Occipital lobe (tissue), 1 donor: ENCODE measurements at regions not wholly inside any gene's neighbourhood (a gene's known extent, or its start where the extent isn't known, plus 50 kb on each side); places are given as distances from the start of the nearest gene placed in this dataset.

ENCODE experiments used
- DNase-seq: peaks from one replicate; lab custom pipeline; 2025; lab: John Stamatoyannopoulos, UW

DNA sequence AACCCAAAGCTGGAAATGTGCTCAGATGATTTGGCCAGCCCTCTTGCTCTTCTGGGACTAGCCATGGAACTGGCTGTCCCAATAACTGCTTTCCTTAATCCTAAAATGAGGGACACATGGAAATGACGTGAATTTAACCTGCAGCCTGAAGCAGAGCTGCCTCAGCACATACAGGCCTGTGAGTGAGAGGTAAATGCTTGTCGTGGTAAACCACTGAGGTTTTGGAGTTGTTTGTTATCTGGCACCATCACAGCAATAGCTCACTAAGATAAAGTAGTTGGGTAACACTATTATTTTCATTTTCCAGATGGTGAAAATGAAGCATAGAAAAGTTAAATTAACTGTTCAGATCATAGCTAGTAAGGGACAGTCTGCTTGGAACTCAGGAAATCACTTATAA lies 333.4 kb upstream of the CHD6 start:
- DNase-seq = no peak

DNA sequence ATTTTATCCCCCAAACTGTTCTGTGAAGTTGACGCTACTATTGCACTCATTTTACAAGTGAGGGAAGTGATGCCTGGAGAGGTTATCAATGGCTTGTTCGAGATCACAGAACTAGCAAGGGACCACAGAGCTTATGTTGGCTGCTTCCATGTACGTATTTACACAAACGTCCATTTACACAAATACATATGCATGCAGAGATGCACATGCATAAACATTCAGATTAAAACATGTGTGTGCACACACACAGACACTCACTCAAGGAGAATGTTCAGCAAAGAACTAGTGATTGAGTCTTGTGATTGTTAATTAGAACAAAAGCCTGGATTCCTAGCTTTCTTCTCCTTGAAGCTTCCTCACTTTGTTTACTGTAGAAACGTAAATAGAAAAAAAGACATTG lies 321.5 kb upstream of the CHD6 start:
- no peak for DNase-seq

DNA sequence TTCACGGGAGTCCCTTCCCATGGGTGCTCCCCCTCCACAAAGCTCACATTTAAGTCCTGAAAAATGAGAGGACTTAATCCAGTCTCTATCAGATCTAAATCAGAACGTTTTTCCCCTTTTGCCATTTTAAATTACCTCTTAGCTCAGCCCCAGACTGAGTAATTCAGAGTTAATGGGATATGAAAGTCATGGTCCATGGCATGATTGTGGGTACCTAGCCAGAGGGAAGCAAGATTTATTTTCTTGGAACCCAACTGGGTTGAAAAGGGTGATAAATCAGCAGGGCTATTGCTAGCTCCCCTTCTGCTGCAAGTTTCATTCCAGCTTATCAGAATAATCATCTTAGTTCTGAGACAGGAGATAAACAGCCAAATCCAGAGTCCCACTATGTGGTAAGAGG lies 320.2 kb upstream of the CHD6 start:
- DNase-seq = no peak

- DNase-seq = no peak
Measured at GRCh38 chr20:41935259-41935791, 317.1 kb upstream of the CHD6 start.

DNA sequence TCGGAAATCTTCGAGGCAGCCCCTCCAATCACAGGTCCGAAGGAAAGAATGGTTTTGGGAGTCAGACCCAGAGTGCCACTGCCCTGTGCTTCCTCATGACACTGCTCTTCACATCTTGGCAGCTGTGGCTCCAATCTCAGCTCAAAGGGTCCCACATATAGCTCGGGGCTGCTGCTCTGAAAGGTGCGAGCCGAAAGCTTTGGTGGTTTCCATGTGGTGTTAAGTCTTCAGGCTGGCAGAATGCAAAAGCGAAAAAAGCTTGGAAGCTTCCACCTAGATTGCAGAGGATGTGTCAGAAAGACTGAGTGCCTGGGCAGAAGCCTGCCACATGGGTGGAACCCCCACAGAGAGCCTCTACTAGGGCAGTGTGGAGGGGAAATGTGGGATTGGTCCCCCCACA lies 314.3 kb upstream of the CHD6 start:
- no peak for DNase-seq

DNA sequence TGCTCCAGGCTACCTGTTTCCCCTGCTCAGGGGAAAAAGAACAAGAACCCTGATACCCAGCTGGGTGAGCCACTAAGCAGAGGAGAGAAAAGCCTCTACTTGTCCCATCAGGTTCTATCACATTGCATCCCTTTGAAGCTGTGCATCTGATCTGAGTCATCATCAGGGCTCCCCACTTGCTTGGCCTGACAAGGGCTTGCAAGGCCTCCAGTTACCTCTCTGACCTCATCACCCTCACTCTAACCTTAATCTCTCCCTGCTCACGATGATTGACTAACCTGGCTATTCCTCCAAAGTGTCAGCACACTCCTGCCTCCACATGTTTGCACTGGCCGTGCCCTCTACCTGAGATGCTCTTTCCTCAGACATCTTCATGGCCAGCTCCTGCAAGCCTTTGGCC lies 309.5 kb upstream of the CHD6 start:
- no peak for DNase-seq

DNA sequence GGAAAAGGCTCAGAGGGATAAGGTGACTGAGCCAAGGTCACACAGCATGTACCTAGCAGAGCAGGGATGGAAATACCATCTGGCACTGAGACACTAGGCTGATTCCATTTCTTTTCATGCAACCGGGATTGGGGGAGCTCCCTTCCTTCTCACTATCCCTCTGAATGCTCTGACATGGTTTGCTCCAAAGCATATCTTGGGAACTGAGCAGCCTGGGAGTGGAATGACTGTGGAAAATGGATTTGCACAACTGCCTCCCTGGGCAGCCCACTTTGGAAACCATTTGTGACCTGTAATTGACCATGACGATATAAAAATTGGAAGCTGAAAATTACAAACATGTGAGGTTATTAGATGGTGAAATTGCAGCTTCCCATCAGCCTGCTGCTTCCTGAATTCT lies 309.0 kb upstream of the CHD6 start:
- no peak for DNase-seq

DNA sequence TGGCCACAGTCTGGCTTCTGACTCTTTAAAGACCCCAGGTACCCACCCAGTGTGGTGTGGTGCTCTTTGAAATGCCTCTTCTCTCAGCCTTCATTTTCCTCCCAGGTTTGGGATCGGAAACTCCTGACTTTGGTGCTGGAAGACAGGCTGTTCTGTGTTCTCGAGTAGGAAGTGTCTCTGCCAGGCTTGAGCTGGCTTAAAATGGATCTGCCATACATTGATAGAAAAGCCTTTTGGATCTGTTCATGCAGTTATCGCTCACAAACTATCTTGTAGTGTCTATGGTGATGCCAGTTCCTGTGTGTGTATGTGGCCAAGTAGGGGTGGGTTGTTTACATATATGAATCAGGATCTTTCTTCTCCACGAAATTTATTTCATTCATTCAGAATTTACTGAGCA lies 307.3 kb upstream of the CHD6 start:
- DNase-seq = no peak

GRCh38 chr20:41923624-41924023 lies 305.4 kb upstream of the CHD6 start:
- no peak for DNase-seq

GRCh38 chr20:41913146-41913545 lies 295.0 kb upstream of the CHD6 start:
- DNase-seq = no peak

DNA sequence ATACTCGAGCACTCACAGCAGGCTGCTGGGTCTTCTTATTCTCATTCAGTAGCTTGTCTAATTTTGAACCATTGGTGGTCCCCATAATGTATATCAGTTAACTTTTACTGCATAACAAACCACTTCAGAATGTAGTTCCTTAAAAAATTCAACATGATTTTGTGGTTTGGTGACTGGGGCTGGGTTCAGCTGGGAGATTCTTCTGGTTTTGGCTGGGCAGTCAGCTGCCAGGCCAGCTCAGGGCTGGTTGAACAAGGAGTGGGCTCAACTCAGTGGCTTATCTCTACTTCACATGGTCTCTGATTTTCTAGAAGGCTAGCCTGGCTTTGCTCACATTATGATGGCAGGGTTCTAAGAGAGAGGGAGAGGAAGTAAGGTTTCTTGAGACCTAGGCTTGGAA lies 292.4 kb upstream of the CHD6 start:
- DNase-seq = no peak

- no peak for DNase-seq
Measured at GRCh38 chr20:41905199-41905598, 287.0 kb upstream of the CHD6 start.

DNA sequence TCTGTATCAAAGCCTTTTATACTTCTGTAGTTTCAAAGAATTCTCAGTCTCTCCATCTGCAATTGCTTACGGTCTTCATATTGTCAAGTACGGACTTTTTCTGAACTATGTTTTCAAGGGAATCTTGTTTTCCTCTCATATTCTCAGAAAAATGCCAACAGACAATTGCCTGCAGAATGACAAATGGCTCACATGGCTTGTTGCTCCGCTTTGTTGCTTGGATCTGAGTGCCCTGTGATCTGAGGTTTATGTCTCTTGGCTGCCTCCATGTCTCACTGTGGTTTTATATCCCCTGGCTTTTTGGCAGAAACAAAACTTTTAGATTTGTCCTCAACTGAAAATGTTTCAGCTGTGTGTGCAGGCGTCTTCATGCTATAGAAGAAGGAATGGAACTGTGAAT lies 285.4 kb upstream of the CHD6 start:
- no peak for DNase-seq

GRCh38 chr20:41902346-41902745 lies 284.2 kb upstream of the CHD6 start:
- no peak for DNase-seq

DNA sequence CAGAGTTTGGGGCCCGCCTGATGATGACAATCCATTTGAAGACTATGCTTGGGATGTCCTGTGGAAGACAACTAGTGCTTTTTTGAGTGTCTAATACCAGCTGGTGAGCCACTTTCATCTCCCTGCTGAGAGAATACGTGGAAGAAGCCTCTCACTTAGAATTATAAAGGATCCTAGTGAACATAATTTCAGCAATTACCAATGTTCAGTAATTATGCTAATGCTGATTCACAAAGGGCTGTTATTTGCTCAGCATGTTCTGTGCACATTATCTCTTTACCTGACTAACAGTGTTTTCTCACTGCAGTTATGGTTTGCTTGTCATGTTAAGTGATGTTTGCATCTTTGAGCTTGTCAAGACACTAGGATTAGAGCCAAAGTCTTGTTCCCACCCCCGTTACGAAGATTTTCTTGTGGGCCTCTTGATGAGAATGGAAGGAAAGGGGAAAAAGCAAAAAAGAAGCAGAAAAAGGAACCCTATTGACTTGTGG lies 282.1 kb upstream of the CHD6 start:
- DNase-seq = no peak

DNA sequence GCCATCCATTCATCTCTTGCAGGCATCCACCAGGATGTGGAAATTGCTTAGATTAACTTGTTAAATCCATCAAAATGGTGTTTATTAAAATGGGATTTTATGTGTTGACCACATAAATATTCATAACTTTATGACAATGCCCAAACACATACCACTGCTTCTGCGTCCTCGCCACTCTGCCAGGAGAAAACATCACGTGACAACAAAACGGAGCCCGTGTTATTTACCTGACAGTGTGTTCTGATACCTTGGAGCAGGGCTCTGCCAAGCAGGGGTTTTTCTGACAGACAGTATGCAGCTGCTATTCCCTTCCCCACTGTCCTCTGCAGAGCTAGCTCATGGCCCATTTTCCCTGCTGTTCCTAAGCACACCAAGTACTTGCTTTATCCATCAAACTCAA lies 279.5 kb upstream of the CHD6 start:
- DNase-seq = no peak

GRCh38 chr20:41895241-41896032 lies 277.3 kb upstream of the CHD6 start:
- no peak for DNase-seq

GRCh38 chr20:41894255-41894963 lies 276.2 kb upstream of the CHD6 start:
- DNase-seq = no peak

- DNase-seq = no peak
Measured at GRCh38 chr20:41892031-41892430, 273.9 kb upstream of the CHD6 start.

DNA sequence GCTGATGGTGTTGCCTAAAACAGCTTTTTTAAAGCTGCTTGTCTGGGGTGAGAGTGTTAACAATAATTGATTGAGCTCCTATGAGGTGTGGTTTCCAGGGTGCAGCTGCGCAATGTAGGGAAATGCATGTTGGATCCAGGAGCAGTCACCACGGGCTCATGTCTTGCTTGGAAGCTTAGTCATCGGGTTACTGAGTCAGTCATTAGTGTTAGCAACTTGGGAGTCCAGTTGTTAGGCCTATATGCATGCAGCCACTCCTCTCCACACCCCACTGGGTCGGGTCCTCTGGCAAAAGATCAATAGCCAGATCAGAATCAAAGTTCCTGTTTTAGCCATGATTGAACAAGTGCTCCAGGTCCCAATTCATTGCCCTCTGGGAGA lies 271.7 kb upstream of the CHD6 start:
- no peak for DNase-seq

DNA sequence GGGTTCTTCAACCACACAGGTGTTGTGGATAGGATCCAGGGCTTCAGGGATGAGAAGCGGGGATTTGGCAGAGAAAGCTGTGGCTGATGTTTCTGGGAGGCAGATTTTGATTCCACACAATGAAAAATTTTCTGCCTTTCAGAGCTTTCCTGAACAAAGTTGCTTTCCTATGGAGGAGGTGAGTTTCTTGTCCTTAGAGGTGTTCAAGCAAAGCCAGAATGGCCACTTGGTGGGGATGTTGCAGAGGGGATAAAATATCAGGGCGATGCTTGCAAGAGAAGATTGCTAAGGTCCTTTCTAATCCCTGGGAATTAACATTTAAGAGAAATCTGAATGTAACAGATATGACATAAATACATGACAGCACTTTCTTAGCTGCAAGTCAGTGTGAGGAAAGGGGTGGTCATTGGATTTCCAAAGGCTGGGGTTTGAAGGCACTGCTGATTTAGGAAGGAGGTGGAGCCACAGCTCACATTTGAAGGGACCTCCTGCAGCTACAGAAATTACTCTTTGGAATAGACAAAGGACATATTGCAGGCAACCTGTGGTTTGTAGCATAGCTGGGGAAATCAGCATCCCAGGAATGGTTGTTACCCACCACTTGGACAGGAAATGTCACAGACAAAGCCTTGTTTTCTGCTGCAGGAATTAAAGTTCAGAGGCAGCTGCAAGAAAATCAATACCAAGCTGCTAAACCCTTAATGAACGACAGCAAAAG lies 271.1 kb upstream of the CHD6 start:
- no peak for DNase-seq

DNA sequence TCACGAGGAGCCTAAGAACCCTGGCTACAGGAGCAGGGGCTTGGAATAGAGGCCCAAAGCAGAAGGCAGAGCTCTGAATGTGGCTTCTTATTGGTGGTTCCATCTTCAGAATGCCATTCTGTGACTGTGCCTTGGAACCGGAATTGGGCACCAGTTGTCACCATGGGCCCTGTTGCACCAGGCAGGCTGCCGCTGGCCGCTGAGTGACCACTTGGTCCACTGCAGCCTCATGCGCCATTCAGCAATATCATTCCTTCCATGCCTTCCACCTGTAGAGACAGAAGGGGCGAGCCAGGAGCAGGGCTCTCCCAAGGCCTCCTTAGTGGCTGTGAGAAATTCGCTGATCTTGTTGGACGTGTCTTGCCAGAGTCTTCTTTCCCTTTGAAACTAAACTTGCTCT lies 270.3 kb upstream of the CHD6 start:
- DNase-seq = no peak
